ENCODE measurements at regions not wholly inside any gene's neighbourhood (a gene's known extent, or its start where the extent isn't known, plus 50 kb on each side); places are given as distances from the start of the nearest gene placed in this dataset.
A peak's percentile ranks its signal among the peaks of the same experiment; 100 is the strongest.
"Not testable (repeated sequence)": the region's sequence is repeated elsewhere in the genome, so short reads cannot be mapped to it uniquely, and the experiment has no call there.

- not testable (repeated sequence) for H3K36me3 Mint-ChIP-seq; H3K9me3 Mint-ChIP-seq; H3K27me3 Mint-ChIP-seq; H3K4me3 Mint-ChIP-seq; H3K4me1 Mint-ChIP-seq; ATAC-seq (replicated peaks); DNase-seq; H3K27ac Mint-ChIP-seq
These were observed 87.8 kb downstream of the TENT5D start for GRCh38 chrX:80508083-80508482.

GRCh38 chrX:80511969-80512760, 91.9 kb downstream of the TENT5D start:
- H3K27ac Mint-ChIP-seq = no peak overlapping the region
- no peaks in the 10 kb centered on the region for H3K4me1 Mint-ChIP-seq
- no peaks in the 10 kb centered on the region for H3K36me3 Mint-ChIP-seq
- H3K9me3 Mint-ChIP-seq = peaks cover 0 to 3% of the 10 kb centered on the region in 2 donors
- ATAC-seq (replicated peaks) (peak in 1 of 2 donors; percentile 25), DNase-seq (no peak)
- no peak overlapping the region for H3K4me3 Mint-ChIP-seq
- H3K27me3 Mint-ChIP-seq = no peaks in the 10 kb centered on the region

GRCh38 chrX:80512924-80513323, 92.7 kb downstream of the TENT5D start:
- no peaks in the 10 kb centered on the region for H3K27me3 Mint-ChIP-seq
- H3K4me3 Mint-ChIP-seq = no peak overlapping the region
- no peak overlapping the region for H3K27ac Mint-ChIP-seq
- no peak for ATAC-seq (replicated peaks)
- H3K36me3 Mint-ChIP-seq = no peaks in the 10 kb centered on the region
- no peaks in the 10 kb centered on the region for H3K9me3 Mint-ChIP-seq
- no peaks in the 10 kb centered on the region for H3K4me1 Mint-ChIP-seq
- DNase-seq = no peak

- Mint-ChIP-seq H3K4me1 (no peaks in the 10 kb centered on the region), H3K9me3 (peaks cover 0 to 3% of the 10 kb centered on the region in 2 donors), H3K27me3 (no peaks in the 10 kb centered on the region), H3K4me3 (no peak overlapping the region), H3K36me3 (no peaks in the 10 kb centered on the region), H3K27ac (no peak overlapping the region)
- ATAC-seq (replicated peaks) (no peak), DNase-seq (no peak)
These were observed 93.4 kb downstream of the TENT5D start for GRCh38 chrX:80513625-80514024.

- H3K27ac Mint-ChIP-seq = no peak overlapping the region
- H3K4me1 Mint-ChIP-seq = no peaks in the 10 kb centered on the region
- H3K36me3 Mint-ChIP-seq = no peaks in the 10 kb centered on the region
- no peaks in the 10 kb centered on the region for H3K27me3 Mint-ChIP-seq
- no peak for ATAC-seq (replicated peaks)
- DNase-seq = no peak
- H3K4me3 Mint-ChIP-seq = no peak overlapping the region
- H3K9me3 Mint-ChIP-seq = peaks cover 0 to 1% of the 10 kb centered on the region in 2 donors
These were observed 116.8 kb downstream of the TENT5D start for GRCh38 chrX:80537096-80537495.

- ATAC-seq (replicated peaks) (no peak), DNase-seq (no peak)
- Mint-ChIP-seq H3K9me3 (no peaks in the 10 kb centered on the region), H3K4me3 (no peak overlapping the region), H3K36me3 (no peaks in the 10 kb centered on the region), H3K4me1 (no peaks in the 10 kb centered on the region), H3K27ac (no peak overlapping the region), H3K27me3 (no peaks in the 10 kb centered on the region)
These were observed 130.5 kb downstream of the TENT5D start for GRCh38 chrX:80550722-80551121.

GRCh38 chrX:80556148-80556547, 135.9 kb downstream of the TENT5D start:
- Mint-ChIP-seq H3K4me1 (no peaks in the 10 kb centered on the region), H3K4me3 (no peak overlapping the region), H3K27ac (no peak overlapping the region), H3K9me3 (peaks cover 0 to 3% of the 10 kb centered on the region in 2 donors), H3K27me3 (no peaks in the 10 kb centered on the region), H3K36me3 (no peaks in the 10 kb centered on the region)
- no peak for ATAC-seq (replicated peaks)
- DNase-seq = no peak

- no peak for DNase-seq
- H3K4me3 Mint-ChIP-seq = no peak overlapping the region
- no peak for ATAC-seq (replicated peaks)
- H3K27ac Mint-ChIP-seq = no peak overlapping the region
- peaks cover 0 to 4% of the 10 kb centered on the region in 2 donors for H3K9me3 Mint-ChIP-seq
- no peaks in the 10 kb centered on the region for H3K27me3 Mint-ChIP-seq
- no peaks in the 10 kb centered on the region for H3K36me3 Mint-ChIP-seq
- no peaks in the 10 kb centered on the region for H3K4me1 Mint-ChIP-seq
These were observed 152.4 kb downstream of the TENT5D start for GRCh38 chrX:80572636-80573035.

GRCh38 chrX:80573275-80573674, 153.0 kb downstream of the TENT5D start:
- Mint-ChIP-seq H3K9me3 (peaks cover 0 to 4% of the 10 kb centered on the region in 2 donors), H3K4me3 (no peak overlapping the region), H3K36me3 (no peaks in the 10 kb centered on the region), H3K27me3 (no peaks in the 10 kb centered on the region), H3K4me1 (no peaks in the 10 kb centered on the region), H3K27ac (no peak overlapping the region)
- no peak for DNase-seq
- ATAC-seq (replicated peaks) = no peak

- DNase-seq; H3K4me3 Mint-ChIP-seq; H3K9me3 Mint-ChIP-seq; ATAC-seq (replicated peaks); H3K27me3 Mint-ChIP-seq; H3K27ac Mint-ChIP-seq; H3K36me3 Mint-ChIP-seq; H3K4me1 Mint-ChIP-seq: not testable (repeated sequence)
These were observed 154.3 kb downstream of the TENT5D start for GRCh38 chrX:80574486-80575086.

GRCh38 chrX:80576267-80576666, 156.0 kb downstream of the TENT5D start:
- no peaks in the 10 kb centered on the region for H3K27me3 Mint-ChIP-seq
- H3K4me3 Mint-ChIP-seq = no peak overlapping the region
- no peaks in the 10 kb centered on the region for H3K4me1 Mint-ChIP-seq
- ATAC-seq (replicated peaks) (no peak), DNase-seq (no peak)
- H3K27ac Mint-ChIP-seq = no peak overlapping the region
- peaks cover 0 to 4% of the 10 kb centered on the region in 2 donors for H3K9me3 Mint-ChIP-seq
- H3K36me3 Mint-ChIP-seq = no peaks in the 10 kb centered on the region

GRCh38 chrX:80576806-80577533, 156.7 kb downstream of the TENT5D start:
- ATAC-seq (replicated peaks) (no peak), DNase-seq (no peak)
- H3K36me3 Mint-ChIP-seq = no peaks in the 10 kb centered on the region
- H3K27me3 Mint-ChIP-seq = no peaks in the 10 kb centered on the region
- H3K4me1 Mint-ChIP-seq = no peaks in the 10 kb centered on the region
- H3K9me3 Mint-ChIP-seq = peaks cover 0 to 4% of the 10 kb centered on the region in 2 donors
- no peak overlapping the region for H3K27ac Mint-ChIP-seq
- H3K4me3 Mint-ChIP-seq = no peak overlapping the region

- Mint-ChIP-seq H3K9me3 (peaks cover 0 to under 1% of the 10 kb centered on the region in 2 donors), H3K36me3 (no peaks in the 10 kb centered on the region), H3K27me3 (no peaks in the 10 kb centered on the region), H3K27ac (no peak overlapping the region), H3K4me1 (no peaks in the 10 kb centered on the region), H3K4me3 (no peak overlapping the region)
- DNase-seq = no peak
- ATAC-seq (replicated peaks) = no peak
These were observed 158.4 kb downstream of the TENT5D start for GRCh38 chrX:80578517-80579105.

- not testable (repeated sequence) for H3K4me3 Mint-ChIP-seq; H3K27ac Mint-ChIP-seq; H3K4me1 Mint-ChIP-seq; ATAC-seq (replicated peaks); DNase-seq; H3K36me3 Mint-ChIP-seq; H3K9me3 Mint-ChIP-seq; H3K27me3 Mint-ChIP-seq
These were observed 170.7 kb downstream of the TENT5D start for GRCh38 chrX:80590992-80591391.

Measured in stimulated activated naive B cell treated with anti-CD40 and anti-IgM and Interleukin-4, amounts not matched to agents 10 μg/mL and 1 μg/mL and 100 μg/mL, for 72 hours (primary cell).